Retinal pigment epithelial cell (primary cell): ENCODE measurements at regions not wholly inside any gene's neighbourhood (a gene's known extent, or its start where the extent isn't known, plus 50 kb on each side); places are given as distances from the start of the nearest gene placed in this dataset.
"Not testable (repeated sequence)": the region's sequence is repeated elsewhere in the genome, so short reads cannot be mapped to it uniquely, and the experiment has no call there.

Experiments used
- DNase-seq: peaks from one replicate; pipeline ENCODE4 v3.0.0-alpha.2; 2010; ENCODE audit warnings: low read depth
- H3K4me3 ChIP-seq: 2 replicates; pipeline ENCODE4 v1.5.1; 2011; ENCODE audit warnings: mild to moderate bottlenecking, low read length, control low read depth, moderate library complexity
- TF ChIP-seq, protein P1 (sequence below): conservative IDR thresholded peaks from 2 replicates; pipeline ENCODE4 v1.5.1; 2011; ENCODE audit warnings: low read depth, low read length, control low read depth, inconsistent platforms

DNA sequence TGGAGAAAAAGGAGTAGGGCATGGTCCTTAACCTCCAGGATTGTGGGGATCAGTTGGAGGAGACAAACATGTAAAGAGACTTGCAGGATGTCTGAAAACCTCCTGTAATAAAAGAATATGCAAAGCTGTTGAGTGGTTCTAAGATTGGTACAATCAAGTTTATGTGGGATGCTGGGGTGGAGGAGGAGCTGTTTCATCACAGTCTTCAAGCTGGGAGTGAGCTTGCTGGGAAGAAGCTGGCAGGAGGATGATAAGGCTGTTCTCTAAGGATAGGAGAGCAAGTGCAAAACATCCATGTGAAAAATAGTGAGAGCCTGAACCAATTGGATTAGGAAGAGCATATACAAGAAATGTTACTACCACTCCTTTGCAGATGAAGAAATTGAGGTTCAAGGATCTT lies 161.9 kb upstream of the CRIM1 start:
- TF ChIP-seq, protein P1, sequence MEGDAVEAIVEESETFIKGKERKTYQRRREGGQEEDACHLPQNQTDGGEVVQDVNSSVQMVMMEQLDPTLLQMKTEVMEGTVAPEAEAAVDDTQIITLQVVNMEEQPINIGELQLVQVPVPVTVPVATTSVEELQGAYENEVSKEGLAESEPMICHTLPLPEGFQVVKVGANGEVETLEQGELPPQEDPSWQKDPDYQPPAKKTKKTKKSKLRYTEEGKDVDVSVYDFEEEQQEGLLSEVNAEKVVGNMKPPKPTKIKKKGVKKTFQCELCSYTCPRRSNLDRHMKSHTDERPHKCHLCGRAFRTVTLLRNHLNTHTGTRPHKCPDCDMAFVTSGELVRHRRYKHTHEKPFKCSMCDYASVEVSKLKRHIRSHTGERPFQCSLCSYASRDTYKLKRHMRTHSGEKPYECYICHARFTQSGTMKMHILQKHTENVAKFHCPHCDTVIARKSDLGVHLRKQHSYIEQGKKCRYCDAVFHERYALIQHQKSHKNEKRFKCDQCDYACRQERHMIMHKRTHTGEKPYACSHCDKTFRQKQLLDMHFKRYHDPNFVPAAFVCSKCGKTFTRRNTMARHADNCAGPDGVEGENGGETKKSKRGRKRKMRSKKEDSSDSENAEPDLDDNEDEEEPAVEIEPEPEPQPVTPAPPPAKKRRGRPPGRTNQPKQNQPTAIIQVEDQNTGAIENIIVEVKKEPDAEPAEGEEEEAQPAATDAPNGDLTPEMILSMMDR: no peak
- DNase-seq: no peak
- H3K4me3 ChIP-seq: no peak overlapping the region

DNA sequence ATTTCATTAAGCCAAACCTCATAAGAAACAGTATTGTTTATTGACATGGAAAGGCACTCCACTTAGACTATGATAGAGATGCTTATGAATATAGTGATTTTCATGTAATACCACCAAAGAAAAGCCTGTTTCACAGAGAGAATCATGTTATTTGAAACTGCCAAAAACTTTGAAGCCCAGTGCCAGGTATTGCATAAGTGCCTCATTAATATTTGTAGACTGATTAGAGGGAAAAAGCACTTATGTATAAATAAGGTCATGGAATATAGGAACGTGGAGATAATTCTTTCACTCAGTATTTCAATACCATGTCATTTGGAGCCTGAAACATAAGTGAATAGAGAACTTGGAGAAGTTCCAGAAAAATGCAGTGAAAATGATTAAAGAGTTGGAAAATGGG lies 162.6 kb upstream of the CRIM1 start:
- no peak overlapping the region for H3K4me3 ChIP-seq
- DNase-seq: no peak
- TF ChIP-seq, protein P1: no peak

DNA sequence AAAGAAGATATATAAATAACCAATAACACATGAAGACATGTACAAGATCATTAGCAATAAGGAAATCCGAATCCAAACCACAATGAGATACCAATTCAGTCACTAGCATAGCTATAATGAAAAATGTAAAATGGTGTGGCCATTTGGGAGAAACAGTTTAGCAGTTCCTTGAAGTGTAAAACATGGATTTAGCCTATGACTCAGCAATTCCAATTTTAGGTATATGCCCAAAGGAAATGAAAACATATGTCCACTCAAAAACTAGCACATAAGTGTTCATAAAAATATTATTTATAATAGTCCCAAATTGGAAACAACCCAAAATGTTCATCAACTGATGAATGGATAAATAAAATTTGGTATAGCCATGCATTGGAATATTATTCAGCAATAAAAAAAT lies 165.5 kb upstream of the CRIM1 start:
- no peak overlapping the region for H3K4me3 ChIP-seq
- TF ChIP-seq, protein P1: no peak
- DNase-seq: no peak

DNA sequence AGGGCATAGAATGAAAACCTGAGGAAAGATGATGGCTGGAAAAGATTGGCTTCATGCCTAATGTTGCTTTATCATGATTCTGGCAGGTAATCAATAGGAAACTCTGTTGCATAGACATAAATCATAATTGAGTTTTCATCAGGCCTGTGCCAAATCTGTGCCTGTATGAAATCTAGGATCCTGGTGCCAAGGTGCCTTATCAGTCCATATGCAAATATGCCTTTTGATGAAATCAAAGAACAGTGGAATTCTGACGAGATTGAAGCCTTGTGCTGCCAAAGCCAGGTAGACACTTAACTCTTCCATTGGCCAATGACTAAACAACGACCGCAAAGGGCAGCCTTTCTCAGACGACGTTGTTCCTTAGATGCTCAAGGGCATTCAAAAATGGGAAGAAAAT lies 170.0 kb upstream of the CRIM1 start:
- TF ChIP-seq, protein P1: no peak
- DNase-seq: no peak
- no peak overlapping the region for H3K4me3 ChIP-seq

- DNase-seq: no peak
- H3K4me3 ChIP-seq: no peak overlapping the region
- TF ChIP-seq, protein P1: no peak
Measured at GRCh38 chr2:36184848-36185247, 170.7 kb upstream of the CRIM1 start.

DNA sequence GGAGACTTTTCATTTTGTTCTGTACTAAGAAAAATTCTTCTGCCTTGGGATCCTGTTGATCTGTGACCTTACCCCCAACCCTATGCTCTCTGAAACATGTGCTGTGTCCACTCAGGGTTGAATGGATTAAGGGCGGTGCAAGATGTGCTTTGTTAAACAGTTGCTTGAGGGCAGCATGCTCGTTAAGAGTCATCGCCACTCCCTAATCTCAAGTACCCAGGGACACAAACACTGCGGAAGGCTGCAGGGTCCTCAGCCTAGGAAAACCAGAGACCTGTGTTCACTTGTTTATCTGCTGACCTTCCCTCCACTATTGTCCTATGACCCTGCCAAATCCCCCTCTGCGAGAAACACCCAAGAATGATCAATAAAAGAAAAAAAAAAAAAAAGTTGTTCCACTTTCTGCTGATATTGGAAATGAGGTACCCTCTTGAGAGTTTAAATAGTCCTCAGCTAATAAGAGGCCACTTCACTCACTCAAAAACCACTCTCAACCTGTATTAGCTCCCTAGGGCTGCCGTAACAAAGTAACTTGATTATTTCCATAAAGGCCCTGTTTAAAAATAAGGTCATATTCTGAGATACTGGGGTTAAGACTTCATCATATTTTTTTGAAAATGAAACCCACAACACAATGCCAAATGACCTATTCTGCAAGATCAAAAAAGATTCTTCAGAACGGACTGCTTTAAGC lies 174.6 kb upstream of the CRIM1 start:
- not testable (repeated sequence) for H3K4me3 ChIP-seq, DNase-seq

GRCh38 chr2:36180293-36180692 lies 175.3 kb upstream of the CRIM1 start:
- DNase-seq: not testable (repeated sequence)

GRCh38 chr2:36179668-36180269 lies 175.8 kb upstream of the CRIM1 start:
- not testable (repeated sequence) for H3K4me3 ChIP-seq, DNase-seq

More at GRCh38 chr2:36180293-36180692, 175.3 kb upstream of the CRIM1 start:
- H3K4me3 ChIP-seq: not testable (repeated sequence)
